Ectodermal cell (in vitro differentiated cells): ENCODE measurements at regions not wholly inside any gene's neighbourhood (a gene's known extent, or its start where the extent isn't known, plus 50 kb on each side); places are given as distances from the start of the nearest gene placed in this dataset.

Experiments
- H3K27ac ChIP-seq: 2 replicates; pipeline ENCODE4 v1.7.0; 2013; ENCODE audit warnings: mild to moderate bottlenecking, low read depth, low read length; ENCODE audit not compliant: insufficient read depth, poor library complexity, severe bottlenecking
- H3K27me3 ChIP-seq: 2 replicates; pipeline ENCODE4 v1.7.0; 2013; ENCODE audit warnings: mild to moderate bottlenecking, low read length; ENCODE audit not compliant: insufficient read depth, control insufficient read depth, poor library complexity, severe bottlenecking
- H3K36me3 ChIP-seq: one replicate; pipeline ENCODE4 v1.7.0; 2013; ENCODE audit warnings: low read length; ENCODE audit not compliant: control insufficient read depth, insufficient read depth
- H3K4me1 ChIP-seq: one replicate; pipeline ENCODE4 v1.7.0; 2013; ENCODE audit warnings: low read length; ENCODE audit not compliant: control insufficient read depth, insufficient read depth
- H3K4me3 ChIP-seq: 2 replicates; pipeline ENCODE4 v1.7.0; 2013; ENCODE audit warnings: low read depth, low read length, control low read depth; ENCODE audit not compliant: insufficient read depth
- H3K9me3 ChIP-seq: 2 replicates; pipeline ENCODE4 v1.7.0; 2013; ENCODE audit warnings: mild to moderate bottlenecking, low read length, moderate library complexity; ENCODE audit not compliant: control insufficient read depth
- WGBS, 2 experiments: methylation state at CpG; one replicate each; pipeline ENCODE4 v1.1.7; 2013; ENCODE audit warnings: missing lambda C conversion rate in 2 of 2; 5-methylcytosine and 5-hydroxymethylcytosine counted together

DNA sequence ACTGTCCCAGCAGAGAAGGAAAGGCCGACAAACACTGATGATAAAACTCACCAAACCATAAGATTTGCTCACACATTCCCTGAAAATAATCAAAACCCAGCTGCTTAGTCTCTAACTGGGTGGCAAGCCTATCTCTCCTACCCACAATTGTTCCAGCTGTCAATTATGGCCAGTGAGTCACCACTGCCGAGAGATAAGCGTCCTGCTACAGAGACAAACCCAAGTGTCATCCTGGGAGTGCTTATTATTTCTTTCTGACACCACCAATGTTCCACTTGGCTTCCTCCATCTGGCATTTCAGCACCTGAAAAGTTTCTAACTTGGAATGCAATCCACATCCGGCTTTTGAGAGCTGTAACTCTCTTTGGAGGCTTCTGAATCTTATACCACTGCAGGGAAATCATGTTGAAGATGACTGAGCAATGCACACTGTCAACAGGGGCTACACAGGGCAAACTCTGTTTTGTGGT, 51.5 kb upstream of the VAV3 start:
- Histone ChIP-seq H3K27ac (no peak overlapping the region), H3K9me3 (no peaks in the 10 kb centered on the region), H3K4me3 (no peak overlapping the region), H3K36me3 (no peaks in the 10 kb centered on the region), H3K27me3 (no peaks in the 10 kb centered on the region), H3K4me1 (peaks cover 6% of the 10 kb centered on the region)
- 73 to 84% methylated on average over 4 of the region's 4 CpGs for WGBS, 2 experiments
